ENCODE measurements at regions not wholly inside any gene's neighbourhood (a gene's known extent, or its start where the extent isn't known, plus 50 kb on each side); places are given as distances from the start of the nearest gene placed in this dataset.
A peak's percentile ranks its signal among the peaks of the same experiment; 100 is the strongest.

- DNase-seq (ENCODE audit: low read depth), result no peak
- H3K4me3 ChIP-seq (ENCODE audit: low read depth, low read length), result no peak overlapping the region
- no peak for TF ChIP-seq CTCF (IDR thresholded peaks at IDR 0.05; ENCODE audit: insufficient read depth, low read depth, low read length)
Observed at GRCh38 chrX:9260603-9261002, 204.3 kb upstream of the TBL1X start.

DNA sequence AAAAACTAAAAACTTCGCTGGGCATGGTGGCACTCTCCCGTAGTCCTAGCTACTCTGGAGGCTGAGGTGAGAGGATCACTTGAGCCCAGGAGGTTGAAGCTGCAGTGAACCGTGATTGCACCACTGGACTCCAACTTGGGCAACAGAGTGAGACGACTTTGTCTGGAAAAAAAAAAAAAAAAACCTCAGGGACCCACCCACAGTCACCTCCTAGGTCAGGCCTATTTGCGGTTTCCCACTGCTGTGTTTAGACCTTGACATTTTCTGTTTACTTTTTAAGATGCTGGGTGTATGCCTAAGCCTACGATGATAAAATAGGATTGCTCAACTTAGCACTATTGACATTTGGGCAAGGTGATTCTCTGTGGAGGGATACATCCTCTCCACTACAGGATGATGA lies 197.4 kb upstream of the TBL1X start:
- DNase-seq (ENCODE audit: low read depth), result peak; percentile 71
- TF ChIP-seq CTCF (IDR thresholded peaks at IDR 0.05; ENCODE audit: insufficient read depth, low read depth, low read length), result no peak
- H3K4me3 ChIP-seq (ENCODE audit: low read depth, low read length), result no peak overlapping the region

DNA sequence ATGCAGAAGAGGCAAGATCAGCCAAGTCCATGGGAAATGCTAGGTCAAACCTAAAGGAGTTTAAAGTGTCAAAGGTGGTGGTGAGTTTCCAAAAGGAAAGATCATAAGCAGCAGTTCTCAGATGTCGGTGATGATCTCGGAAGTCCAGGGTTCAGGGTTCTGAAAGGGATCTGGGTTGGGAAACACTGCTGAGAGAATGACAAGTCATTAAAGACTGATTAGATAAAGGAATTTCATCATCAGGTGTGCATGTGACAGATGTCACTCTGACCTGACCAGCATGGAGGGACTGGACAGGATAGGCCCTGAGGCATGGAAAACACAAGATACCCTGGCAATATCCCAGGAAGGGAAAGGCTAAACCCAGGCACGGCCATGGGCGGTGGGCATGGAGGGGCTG lies 195.7 kb upstream of the TBL1X start:
- DNase-seq (ENCODE audit: low read depth), result no peak
- no peak for TF ChIP-seq CTCF (IDR thresholded peaks at IDR 0.05; ENCODE audit: insufficient read depth, low read depth, low read length)
- H3K4me3 ChIP-seq (ENCODE audit: low read depth, low read length), result no peak overlapping the region

GRCh38 chrX:9271789-9272525 lies 192.9 kb upstream of the TBL1X start:
- TF ChIP-seq CTCF (IDR thresholded peaks at IDR 0.05; ENCODE audit: insufficient read depth, low read depth, low read length), result no peak
- no peak overlapping the region for H3K4me3 ChIP-seq (ENCODE audit: low read depth, low read length)
- peak; percentile 26 for DNase-seq (ENCODE audit: low read depth)

DNA sequence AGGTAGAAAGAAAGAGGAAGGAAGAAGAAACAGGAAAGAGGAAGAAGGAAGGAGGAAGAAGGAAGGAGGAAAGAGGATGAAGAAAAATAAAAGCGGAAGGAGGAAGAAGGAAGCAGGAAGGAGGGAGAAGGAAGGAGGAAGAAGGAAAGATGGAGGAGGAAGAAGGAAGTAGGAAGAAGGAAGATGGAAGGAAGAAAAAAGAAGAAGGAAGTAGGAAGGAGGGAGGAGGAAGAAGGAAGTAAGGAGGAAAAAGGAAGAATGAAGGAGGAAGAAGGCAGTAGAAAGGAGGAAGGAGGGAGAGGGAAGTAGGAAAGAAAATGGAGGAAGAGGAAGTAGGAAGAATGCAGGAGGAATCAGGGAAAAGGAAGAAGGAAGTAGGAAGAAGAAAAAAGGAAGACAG lies 191.1 kb upstream of the TBL1X start:
- no peak for DNase-seq (ENCODE audit: low read depth)

GRCh38 chrX:9278475-9279233 lies 186.2 kb upstream of the TBL1X start:
- DNase-seq (ENCODE audit: low read depth), result no peak
- TF ChIP-seq CTCF (IDR thresholded peaks at IDR 0.05; ENCODE audit: insufficient read depth, low read depth, low read length), result no peak
- peak overlapping the region; percentile 43 for H3K4me3 ChIP-seq (ENCODE audit: low read depth, low read length)

More for the DNA sequence above, 191.1 kb upstream of the TBL1X start:
- TF ChIP-seq CTCF (IDR thresholded peaks at IDR 0.05; ENCODE audit: insufficient read depth, low read depth, low read length), result no peak
- no peak overlapping the region for H3K4me3 ChIP-seq (ENCODE audit: low read depth, low read length)
